Tibial nerve (tissue), 4 donors: ENCODE measurements at regions not wholly inside any gene's neighbourhood (a gene's known extent, or its start where the extent isn't known, plus 50 kb on each side); places are given as distances from the start of the nearest gene placed in this dataset.
"Not testable (repeated sequence)": the region's sequence is repeated elsewhere in the genome, so short reads cannot be mapped to it uniquely, and the experiment has no call there.

ENCODE experiments used
- CTCF ChIP-seq, 5 experiments: fragments of 200-600 bp in 3 of 5; fragments of 450-650 bp in 2 of 5; sonication (generic) in 3 of 5; IDR thresholded peaks; one replicate each; pipeline ENCODE4 v1.5.1; 2016 to 2019; ENCODE audit warnings: antibody characterized with exemption in 5 of 5, mild to moderate bottlenecking in 3 of 5, moderate library complexity in 2 of 5
- EP300 ChIP-seq, 2 donors: sonication (generic); formaldehyde crosslinking; IDR thresholded peaks; one replicate each; pipeline ENCODE4 v1.6.1; 2017; ENCODE audit warnings: antibody characterized with exemption in 2 of 2, mild to moderate bottlenecking in 1 of 2
- POLR2A ChIP-seq, 2 donors: fragments of 450-650 bp; IDR thresholded peaks; one replicate each; pipeline ENCODE4 v1.6.1; 2017; ENCODE audit warnings: antibody characterized with exemption in 2 of 2, mild to moderate bottlenecking in 2 of 2, moderate library complexity in 2 of 2

- TF ChIP-seq POLR2A, CTCF, EP300 (IDR thresholded peaks at IDR 0.05): not testable (repeated sequence)
Measured at GRCh38 chr12:59108516-59108915, 188.2 kb upstream of the LRIG3 start.
